GM20000 (cell line): ENCODE measurements at regions not wholly inside any gene's neighbourhood (a gene's known extent, or its start where the extent isn't known, plus 50 kb on each side); places are given as distances from the start of the nearest gene placed in this dataset.

Experiments
- DNase-seq: peaks from one replicate; pipeline ENCODE4 v3.0.0; 2012; ENCODE audit warnings: low spot score
- CTCF ChIP-seq: IDR thresholded peaks from 2 replicates; pipeline ENCODE4 v1.5.1; 2012; ENCODE audit warnings: mild to moderate bottlenecking, control low read depth; ENCODE audit errors: extremely low read depth, missing control alignments

GRCh38 chr4:160299608-160300007 is 1196.7 kb downstream of the RAPGEF2 start:
- TF ChIP-seq CTCF, result no peak
- no peak for DNase-seq

GRCh38 chr4:160316036-160316435 is 1213.2 kb downstream of the RAPGEF2 start:
- no peak for TF ChIP-seq CTCF
- DNase-seq, result no peak

- TF ChIP-seq CTCF, result no peak
Measured at GRCh38 chr4:160318567-160319220, 1215.8 kb downstream of the RAPGEF2 start.

GRCh38 chr4:160319221-160319867 is 1216.5 kb downstream of the RAPGEF2 start:
- no peak for TF ChIP-seq CTCF
- DNase-seq, result no peak

More at GRCh38 chr4:160318567-160319220, 1215.8 kb downstream of the RAPGEF2 start:
- no peak for DNase-seq

GRCh38 chr4:160319868-160320260 is 1217.0 kb downstream of the RAPGEF2 start:
- TF ChIP-seq CTCF, result no peak

GRCh38 chr4:160326110-160326509 is 1223.2 kb downstream of the RAPGEF2 start:
- DNase-seq, result no peak
- no peak for TF ChIP-seq CTCF

More at GRCh38 chr4:160319868-160320260, 1217.0 kb downstream of the RAPGEF2 start:
- no peak for DNase-seq

- TF ChIP-seq CTCF, result no peak
- DNase-seq, result no peak
Measured at GRCh38 chr4:160347197-160347596, 1244.3 kb downstream of the RAPGEF2 start.
